NCI-H526 treated with DMSO at 0.1 percent for 48 hours (cell line): ENCODE measurements at regions not wholly inside any gene's neighbourhood (a gene's known extent, or its start where the extent isn't known, plus 50 kb on each side); places are given as distances from the start of the nearest gene placed in this dataset.

Experiments used
- DNase-seq: peaks from one replicate; lab custom pipeline; 2025; lab: John Stamatoyannopoulos, UW

DNA sequence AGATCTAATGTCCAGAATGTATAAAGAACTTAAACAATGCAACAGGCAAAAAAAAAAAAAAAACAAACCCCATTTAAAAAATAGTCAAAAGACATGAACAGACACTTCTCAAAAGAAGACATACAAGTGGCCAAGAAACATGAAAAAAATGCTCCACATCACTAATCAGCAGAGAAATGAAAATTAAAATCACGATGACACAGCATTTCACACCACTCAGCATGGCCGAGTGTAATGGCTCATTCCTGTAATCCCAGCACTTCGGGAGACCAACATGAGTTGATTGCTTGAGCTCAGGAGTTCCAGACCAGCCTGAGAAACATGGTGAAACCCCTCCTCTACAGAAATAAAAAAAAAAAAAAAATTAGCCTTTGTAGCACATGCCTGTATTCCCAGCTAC is 701.4 kb upstream of the NRSN1 start:
- no peak for DNase-seq

GRCh38 chr6:23435126-23435525 is 690.9 kb upstream of the NRSN1 start:
- DNase-seq: no peak

DNA sequence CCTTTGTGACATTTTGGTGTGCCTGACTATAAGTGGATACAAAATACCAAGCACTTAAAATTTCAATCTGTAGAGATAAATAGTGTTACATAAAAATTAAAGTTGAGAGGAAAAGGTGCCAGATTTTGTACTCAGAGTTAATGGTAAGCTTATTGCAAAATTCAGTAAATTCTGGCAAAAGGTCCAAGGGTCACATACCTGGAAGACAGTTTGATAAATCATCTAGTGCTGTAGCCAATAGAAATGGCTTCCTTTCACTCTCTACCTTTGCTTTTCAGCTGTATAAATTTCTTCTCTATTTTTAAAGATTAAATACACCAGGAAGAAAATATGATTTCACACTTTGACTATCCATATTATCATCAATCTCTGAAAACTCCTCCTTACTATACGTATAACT is 690.2 kb upstream of the NRSN1 start:
- no peak for DNase-seq

DNA sequence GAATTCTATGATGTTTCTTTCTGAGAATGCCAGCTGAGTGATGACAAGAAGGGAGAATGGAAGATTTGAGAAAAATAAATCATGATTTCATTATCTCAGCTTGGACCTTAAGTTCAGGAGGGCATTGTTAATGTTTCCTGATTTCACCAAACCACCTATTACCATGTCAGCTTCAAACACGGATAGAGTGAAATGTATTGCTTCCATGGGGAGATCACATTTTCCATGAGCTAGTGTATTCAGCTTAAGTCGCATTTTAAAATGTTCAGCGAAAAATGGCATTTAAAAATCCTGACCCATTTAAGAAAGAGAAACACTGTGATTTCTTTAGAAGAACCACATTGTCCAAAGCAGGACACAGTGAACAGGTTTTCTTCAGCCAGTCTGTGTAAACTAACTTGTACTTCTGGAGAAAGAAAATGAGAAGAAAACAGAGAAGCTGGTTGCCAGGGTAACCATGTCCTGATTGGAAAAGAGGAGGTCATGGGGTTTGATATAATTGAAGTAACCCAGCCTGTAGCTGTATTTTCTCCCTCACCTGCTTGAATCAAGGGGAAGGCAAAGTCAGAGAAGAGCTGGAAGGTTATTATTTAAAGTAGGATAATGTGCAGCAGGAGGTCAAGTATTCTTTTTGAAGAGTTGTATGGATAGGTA is 684.1 kb upstream of the NRSN1 start:
- no peak for DNase-seq

GRCh38 chr6:23445157-23445710 is 680.8 kb upstream of the NRSN1 start:
- no peak for DNase-seq

DNA sequence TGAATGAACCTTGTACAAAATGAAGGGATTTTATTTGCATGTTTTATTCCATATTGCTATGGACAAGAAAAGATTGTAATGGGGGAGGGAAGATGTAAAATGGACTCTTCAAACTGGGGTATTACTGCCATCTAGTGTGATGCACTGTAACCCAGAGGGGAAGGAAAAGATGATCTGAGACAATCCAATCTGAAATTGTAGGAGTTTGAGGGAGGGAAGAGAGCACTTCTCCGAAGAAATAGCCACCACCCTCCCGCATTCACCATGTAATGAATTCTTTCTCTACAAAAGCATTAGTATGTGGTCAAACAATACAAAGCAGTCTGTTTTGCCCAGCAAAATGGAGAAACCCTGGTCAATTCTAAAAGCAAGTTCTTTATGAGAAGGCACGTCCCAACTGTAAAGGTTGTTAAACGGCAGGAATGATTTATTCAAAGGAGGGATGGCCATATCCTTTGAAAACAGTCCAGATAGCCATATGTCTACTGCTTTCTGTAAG is 679.5 kb upstream of the NRSN1 start:
- peak; percentile 78 for DNase-seq

GRCh38 chr6:23447731-23448130 is 678.3 kb upstream of the NRSN1 start:
- DNase-seq: no peak

GRCh38 chr6:23448281-23448680 is 677.7 kb upstream of the NRSN1 start:
- no peak for DNase-seq

DNA sequence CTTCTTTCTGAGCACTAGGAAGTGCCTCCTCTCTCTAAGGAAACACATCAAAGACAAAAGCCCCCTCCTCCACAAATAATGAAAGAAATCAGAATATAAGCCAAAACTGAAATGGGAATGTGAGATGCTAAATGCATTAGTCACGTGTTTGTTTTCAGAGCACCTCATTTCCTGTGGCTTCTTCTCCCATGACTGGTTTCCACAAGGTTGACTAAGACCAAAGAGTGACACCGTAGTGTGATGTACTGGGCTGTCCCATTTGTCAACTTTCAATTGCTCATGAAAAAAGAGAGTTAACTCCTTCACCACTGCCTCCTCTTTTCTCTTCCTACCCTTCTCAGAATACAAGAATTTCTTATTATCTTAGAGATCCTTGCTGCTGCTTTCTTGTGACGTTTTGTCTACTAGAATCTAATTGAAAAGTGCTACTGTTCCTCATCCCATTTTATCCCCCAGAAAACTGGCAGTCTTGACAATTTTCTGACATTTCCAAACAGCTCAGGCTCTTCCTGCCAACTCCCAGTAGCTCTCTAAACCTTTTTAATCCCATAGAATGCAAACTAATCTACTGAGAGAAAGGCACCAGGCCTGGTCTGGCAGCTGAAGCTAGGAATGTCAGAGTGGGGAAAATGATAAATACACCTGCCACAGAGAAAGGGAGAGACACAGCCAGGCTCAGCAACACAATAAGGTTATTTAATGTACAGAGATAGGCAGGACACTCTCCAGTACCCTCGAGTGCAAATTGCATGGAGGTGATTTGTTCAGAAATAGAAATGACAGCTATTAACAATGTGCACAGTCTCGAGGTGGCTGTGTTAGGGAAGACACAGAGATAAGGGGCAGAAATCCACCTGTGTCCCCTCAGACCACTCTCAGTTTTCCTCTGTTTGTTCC is 671.7 kb upstream of the NRSN1 start:
- DNase-seq: no peak

- no peak for DNase-seq
Measured at GRCh38 chr6:23455754-23456153, 670.3 kb upstream of the NRSN1 start.

DNA sequence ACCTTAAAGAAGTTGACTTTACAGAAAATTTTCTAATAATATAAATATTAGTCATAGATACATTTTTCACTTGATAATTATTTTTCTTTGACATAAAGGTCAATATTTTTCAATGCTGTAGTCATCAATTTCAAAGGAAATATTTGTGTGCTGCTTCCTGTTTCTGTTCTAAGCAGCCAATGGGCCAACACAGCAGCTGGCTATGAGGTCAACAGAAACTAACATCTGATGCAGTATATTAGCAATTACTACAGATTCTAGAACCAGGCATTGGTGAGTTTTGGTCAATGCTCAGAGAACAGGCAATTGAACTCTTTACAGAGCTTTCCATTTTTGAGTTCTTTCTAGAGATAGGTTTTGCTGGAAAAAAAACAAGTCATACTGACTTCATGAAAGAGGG is 669.6 kb upstream of the NRSN1 start:
- no peak for DNase-seq

DNA sequence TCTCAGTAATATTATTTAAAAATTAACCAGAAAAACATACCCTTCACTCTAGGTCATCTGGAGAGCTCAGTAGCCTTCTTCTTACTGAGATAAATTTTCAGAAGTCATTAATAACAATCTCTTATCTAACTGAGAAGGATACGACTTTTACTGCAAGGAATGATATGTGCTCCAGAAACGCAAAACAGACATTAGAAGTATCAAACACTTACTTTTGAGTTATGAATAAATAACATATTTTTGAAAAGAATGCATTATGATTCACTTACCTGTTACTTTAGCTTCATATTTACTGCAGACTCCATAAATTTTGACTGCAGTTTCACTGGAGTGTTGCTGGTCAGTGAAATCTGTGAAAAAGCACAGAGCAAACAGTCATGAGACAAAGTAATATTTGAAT is 668.7 kb upstream of the NRSN1 start:
- DNase-seq: no peak

DNA sequence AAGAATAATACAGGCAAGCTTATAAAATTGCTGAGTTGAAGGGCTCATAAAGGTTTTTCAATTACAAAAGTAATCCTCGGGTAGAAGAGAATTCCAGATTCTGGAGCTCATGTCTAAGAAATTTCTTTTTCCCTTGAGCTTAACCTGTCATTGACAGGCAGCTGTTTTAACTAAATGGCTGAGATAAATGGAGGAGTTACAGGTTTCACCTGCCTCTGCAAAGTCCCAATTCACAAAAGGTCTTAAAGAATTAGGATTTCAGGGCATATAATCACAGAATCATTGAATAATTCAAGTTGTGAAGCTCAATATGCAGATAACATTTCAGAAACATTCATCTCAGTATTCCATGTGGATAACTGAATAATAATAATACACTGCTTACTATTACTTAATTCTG is 660.1 kb upstream of the NRSN1 start:
- DNase-seq: no peak

DNA sequence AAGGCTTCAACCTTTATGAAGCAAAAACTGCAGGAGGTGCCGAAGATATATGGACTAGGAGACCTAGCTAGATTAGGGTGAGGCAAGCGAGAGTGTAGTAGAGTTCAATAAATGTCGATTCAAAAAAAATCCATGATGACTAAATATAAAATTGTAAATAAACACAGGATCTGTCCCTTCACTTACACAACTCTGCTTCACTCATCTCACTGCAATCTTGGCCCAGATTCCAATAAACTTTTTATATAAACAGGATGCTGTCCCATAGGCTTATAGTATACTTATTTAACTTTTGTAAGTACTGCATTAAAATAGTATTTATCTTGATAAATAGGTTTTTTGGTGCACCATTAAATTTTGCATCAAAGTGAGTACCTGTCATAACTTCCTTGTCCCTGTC is 648.4 kb upstream of the NRSN1 start:
- DNase-seq: no peak

GRCh38 chr6:23478312-23478711 is 647.7 kb upstream of the NRSN1 start:
- DNase-seq: no peak

GRCh38 chr6:23483896-23484295 is 642.1 kb upstream of the NRSN1 start:
- DNase-seq: no peak

GRCh38 chr6:23494367-23494766 is 631.6 kb upstream of the NRSN1 start:
- no peak for DNase-seq

DNA sequence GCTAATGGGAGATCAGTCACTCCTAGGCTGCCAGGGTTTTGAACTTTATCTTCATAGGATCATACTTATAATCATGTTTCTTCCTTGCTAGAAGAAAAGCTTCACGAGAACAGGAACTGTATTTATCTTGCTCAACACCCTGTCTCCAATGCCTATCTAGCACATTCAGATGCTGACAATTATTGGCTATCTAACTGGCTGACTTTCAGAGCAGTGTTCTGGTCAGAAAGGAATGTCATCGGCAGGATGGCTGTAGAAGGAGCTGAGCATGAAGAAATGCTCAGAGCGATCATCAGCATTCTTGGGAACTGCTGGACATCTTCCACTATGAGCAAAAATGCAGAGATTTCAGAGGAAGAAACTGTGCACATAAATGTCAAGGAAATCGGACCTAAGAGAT is 628.0 kb upstream of the NRSN1 start:
- DNase-seq: no peak

DNA sequence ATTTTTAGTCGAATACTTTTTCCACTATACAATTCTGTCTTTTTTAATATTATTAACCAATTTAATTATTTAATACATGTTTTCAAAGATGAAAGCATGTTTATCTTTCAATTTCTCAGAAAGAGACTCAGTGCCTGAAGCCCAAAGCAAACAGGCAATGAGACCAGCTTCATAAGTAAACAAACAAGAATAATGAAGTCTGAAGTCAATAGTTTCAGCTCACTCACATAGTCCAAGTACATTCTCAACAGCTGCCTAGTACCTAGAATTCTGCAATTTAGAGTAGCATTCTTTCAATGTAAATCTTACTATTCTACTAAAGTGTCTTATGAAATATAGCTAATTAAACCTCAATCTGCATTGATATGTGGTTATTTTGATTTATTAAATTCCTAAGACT is 626.5 kb upstream of the NRSN1 start:
- no peak for DNase-seq

DNA sequence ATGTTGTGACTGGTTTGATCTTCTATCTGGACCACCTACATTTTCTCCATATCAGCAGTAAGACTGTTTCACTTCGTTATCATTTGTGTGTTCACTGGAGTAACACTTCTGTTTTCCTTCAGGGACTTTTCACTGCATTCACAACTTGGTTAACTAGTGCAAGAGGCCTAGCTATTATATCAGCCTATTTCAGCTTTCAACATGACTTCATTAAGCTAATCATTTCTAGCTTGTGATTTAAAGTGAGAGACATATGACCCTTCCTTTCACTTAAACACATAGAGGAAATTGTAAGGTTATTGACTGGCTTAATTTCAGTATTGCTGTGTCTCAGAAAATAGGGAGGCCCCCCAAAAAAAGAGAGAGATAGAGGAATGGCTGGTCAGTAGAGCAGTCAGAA is 622.8 kb upstream of the NRSN1 start:
- no peak for DNase-seq

GRCh38 chr6:23505026-23505425 is 621.0 kb upstream of the NRSN1 start:
- no peak for DNase-seq

- DNase-seq: no peak
Measured at GRCh38 chr6:23510778-23511510, 615.1 kb upstream of the NRSN1 start.
